Gastrocnemius medialis (tissue), 4 donors: ENCODE measurements at regions not wholly inside any gene's neighbourhood (a gene's known extent, or its start where the extent isn't known, plus 50 kb on each side); places are given as distances from the start of the nearest gene placed in this dataset.

Experiments used
- POLR2A ChIP-seq, 2 donors: fragments of 450-650 bp; IDR thresholded peaks; one replicate each; pipeline ENCODE4 v1.6.1; 2017; ENCODE audit warnings: antibody characterized with exemption in 2 of 2, mild to moderate bottlenecking in 2 of 2, moderate library complexity in 2 of 2
- TF ChIP-seq, protein P1 (sequence below), 5 experiments: fragments of 450-650 bp in 3 of 5; fragments of 200-600 bp in 2 of 5; sonication (generic) in 2 of 5; IDR thresholded peaks in 4 of 5; conservative IDR thresholded peaks in 1 of 5; 1 replicate in 4 of 5; 2 replicates in 1 of 5; pipeline ENCODE4 v1.5.1; 2016 to 2019; ENCODE audit warnings: antibody characterized with exemption in 5 of 5, mild to moderate bottlenecking in 3 of 5, moderate library complexity in 3 of 5

DNA sequence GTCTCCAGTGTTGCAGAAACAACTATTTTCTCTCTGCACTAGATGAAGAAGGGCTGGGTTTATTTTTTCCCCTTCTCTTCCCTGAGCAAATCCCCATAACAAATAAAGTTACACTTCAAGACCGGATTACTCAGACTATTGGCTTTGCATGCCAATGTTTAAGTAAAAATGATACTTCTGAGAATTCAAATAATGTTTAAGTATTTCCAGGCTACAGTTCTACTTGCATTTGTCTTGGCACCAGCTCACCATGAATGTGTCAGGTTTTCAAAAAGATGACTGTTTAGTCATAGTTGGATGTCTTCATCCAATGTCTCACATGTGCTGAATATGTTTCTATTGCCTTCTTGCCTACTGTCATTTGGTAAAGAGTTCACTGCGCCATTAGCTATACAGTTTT is 912.6 kb downstream of the GATA3 start:
- TF ChIP-seq, protein P1, sequence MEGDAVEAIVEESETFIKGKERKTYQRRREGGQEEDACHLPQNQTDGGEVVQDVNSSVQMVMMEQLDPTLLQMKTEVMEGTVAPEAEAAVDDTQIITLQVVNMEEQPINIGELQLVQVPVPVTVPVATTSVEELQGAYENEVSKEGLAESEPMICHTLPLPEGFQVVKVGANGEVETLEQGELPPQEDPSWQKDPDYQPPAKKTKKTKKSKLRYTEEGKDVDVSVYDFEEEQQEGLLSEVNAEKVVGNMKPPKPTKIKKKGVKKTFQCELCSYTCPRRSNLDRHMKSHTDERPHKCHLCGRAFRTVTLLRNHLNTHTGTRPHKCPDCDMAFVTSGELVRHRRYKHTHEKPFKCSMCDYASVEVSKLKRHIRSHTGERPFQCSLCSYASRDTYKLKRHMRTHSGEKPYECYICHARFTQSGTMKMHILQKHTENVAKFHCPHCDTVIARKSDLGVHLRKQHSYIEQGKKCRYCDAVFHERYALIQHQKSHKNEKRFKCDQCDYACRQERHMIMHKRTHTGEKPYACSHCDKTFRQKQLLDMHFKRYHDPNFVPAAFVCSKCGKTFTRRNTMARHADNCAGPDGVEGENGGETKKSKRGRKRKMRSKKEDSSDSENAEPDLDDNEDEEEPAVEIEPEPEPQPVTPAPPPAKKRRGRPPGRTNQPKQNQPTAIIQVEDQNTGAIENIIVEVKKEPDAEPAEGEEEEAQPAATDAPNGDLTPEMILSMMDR (IDR thresholded peaks at IDR 0.05 in 4 of 5, conservative IDR thresholded peaks at IDR 0.05 in 1 of 5): no peak
- no peak for TF ChIP-seq POLR2A (IDR thresholded peaks at IDR 0.05)
